K562 (cell line): ENCODE measurements at regions not wholly inside any gene's neighbourhood (a gene's known extent, or its start where the extent isn't known, plus 50 kb on each side); places are given as distances from the start of the nearest gene placed in this dataset.

Experiments used
- ATAC-seq: fragments of 200-7000 bp; cut with Tn5 transposase; 3 replicates; pipeline ENCODE4 v1.9.1; 2020; ENCODE audit warnings: moderate library complexity
- BruUV-seq: library from RNA; stranded (reverse); fragments of 400-500 nt; replicated peaks from 2 replicates; lab custom pipeline; 2021; lab: Mats Ljungman, UMichigan
- CTCF ChIA-PET: fragments of 300-600 bp; formaldehyde crosslinking; extraction: SDS; loops from one replicate; lab custom pipeline; 2021; ENCODE audit warnings: low intra/inter-chr PET ratio; lab: Yijun Ruan, JAX
- POLR2A ChIA-PET: fragments of 300-600, 350-650 bp; sonication (Branson Sonifier 250); formaldehyde crosslinking; extraction: SDS; loops from one replicate; lab custom pipeline; 2021; ENCODE audit warnings: antibody characterized with exemption, inconsistent platforms; lab: Yijun Ruan, JAX
- DNase-seq, 4 experiments: peaks; one replicate each; pipeline versions ENCODE4 v3.0.0 to v3.0.0-alpha.2; 2011 to 2018; ENCODE audit warnings: low spot score in 3 of 4, mixed read lengths in 3 of 4; ENCODE audit errors: extremely low read depth in 1 of 4
- FAIRE-seq: peaks from 2 replicates; lab custom pipeline; 2011; peaks lifted over from hg19 to GRCh38; lab: Jason Lieb, UNC
- H2AFZ ChIP-seq: 2 replicates; pipeline ENCODE4 v1.6.0; 2011; ENCODE audit warnings: low read depth, low read length, control low read depth, inconsistent platforms
- H3K27ac ChIP-seq: fragments of 200-600 bp; 3 replicates; pipeline ENCODE4 v1.8.0; 2011; ENCODE audit warnings: low read depth, mild to moderate bottlenecking, control low read depth, inconsistent platforms, low read length, moderate library complexity, mixed read lengths; ENCODE audit errors: extremely low read depth
- H3K27me3 ChIP-seq, 2 experiments: fragments of 300-600 bp in 1 of 2; 2 replicates in 1 of 2; 3 replicates in 1 of 2; pipeline versions ENCODE4 v1.6.0 to v1.8.0; 2011; ENCODE audit warnings: inconsistent platforms in 2 of 2, low read length in 2 of 2, mild to moderate bottlenecking in 1 of 2, mixed read lengths in 1 of 2, moderate library complexity in 1 of 2; ENCODE audit not compliant: control insufficient read depth in 2 of 2, insufficient read depth in 2 of 2
- H3K36me3 ChIP-seq: fragments of 300-600 bp; 3 replicates; pipeline ENCODE4 v1.8.0; 2011; ENCODE audit warnings: mild to moderate bottlenecking, low read length, inconsistent platforms; ENCODE audit not compliant: control insufficient read depth, insufficient read depth
- H3K4me1 ChIP-seq, 2 experiments: fragments of 200-600 bp in 1 of 2; replicated peaks in 1 of 2; 2 replicates in 1 of 2; 3 replicates in 1 of 2; pipeline versions ENCODE4 v1.5.1 to v1.8.0; 2011; ENCODE audit warnings: inconsistent platforms in 2 of 2, low read length in 2 of 2, mild to moderate bottlenecking in 1 of 2, mixed read lengths in 1 of 2, moderate library complexity in 1 of 2; ENCODE audit not compliant: control insufficient read depth in 2 of 2, insufficient read depth in 2 of 2
- H3K4me2 ChIP-seq: 2 replicates; pipeline ENCODE4 v1.6.1; 2011; ENCODE audit warnings: low read length, control low read depth, inconsistent platforms, mixed read lengths; ENCODE audit not compliant: insufficient read depth
- H3K4me3 ChIP-seq: fragments of 200-600 bp; sonication (generic), shearing (Covaris generic); 2 replicates; pipeline ENCODE4 v1.5.1; 2016; ENCODE audit warnings: control low read depth, inconsistent platforms
- H3K79me2 ChIP-seq: fragments of 200-600 bp; 3 replicates; pipeline ENCODE4 v1.8.0; 2011; ENCODE audit warnings: low read length, inconsistent platforms; ENCODE audit not compliant: control insufficient read depth, insufficient read depth
- H3K9ac ChIP-seq, 2 experiments: 2 replicates each; pipeline versions ENCODE4 v1.6.0 to v1.6.1; 2011; ENCODE audit warnings: low read depth in 2 of 2, low read length in 2 of 2, control low read depth in 1 of 2, inconsistent platforms in 1 of 2, mild to moderate bottlenecking in 1 of 2, mixed read lengths in 1 of 2; ENCODE audit not compliant: insufficient read depth in 1 of 2
- H3K9me1 ChIP-seq: one replicate; pipeline ENCODE4 v1.6.0; 2011; ENCODE audit warnings: inconsistent platforms, mild to moderate bottlenecking, low read length, moderate library complexity; ENCODE audit not compliant: control insufficient read depth, insufficient read depth
- H3K9me3 ChIP-seq: replicated peaks from 2 replicates; pipeline ENCODE4 v1.5.1; 2011; ENCODE audit warnings: low read depth, low read length, inconsistent platforms; ENCODE audit not compliant: control insufficient read depth, insufficient read depth
- H4K20me1 ChIP-seq: replicated peaks from 2 replicates; pipeline ENCODE4 v1.6.1; 2011; ENCODE audit warnings: low read length, inconsistent platforms, mixed read lengths; ENCODE audit not compliant: control insufficient read depth, insufficient read depth
- ASH1L ChIP-seq: fragments of 450-650 bp; IDR thresholded peaks from 2 replicates; pipeline ENCODE4 v1.6.1; 2018; ENCODE audit warnings: borderline replicate concordance, mild to moderate bottlenecking, low read depth; ENCODE audit not compliant: partially characterized antibody
- ELK3 ChIP-seq: fragments of 450-650 bp; formaldehyde crosslinking; IDR thresholded peaks from 2 replicates; pipeline ENCODE4 v1.4.0; 2020; ENCODE audit warnings: mild to moderate bottlenecking
- HMGXB4 ChIP-seq: sonication (generic); formaldehyde crosslinking; IDR thresholded peaks from 2 replicates; pipeline ENCODE4 v1.8.1; 2023; ENCODE audit warnings: mild to moderate bottlenecking, missing genetic modification reagents
- HNRNPLL ChIP-seq: fragments of 200-400 bp; formaldehyde crosslinking; IDR thresholded peaks from 2 replicates; pipeline ENCODE4 v1.6.1; 2017; ENCODE audit warnings: low read length, low read depth, mild to moderate bottlenecking; ENCODE audit not compliant: poor library complexity, severe bottlenecking
- ILF3 ChIP-seq: fragments of 450-650 bp; IDR thresholded peaks from 2 replicates; pipeline ENCODE4 v1.6.1; 2018; ENCODE audit warnings: antibody characterized with exemption, mild to moderate bottlenecking, moderate library complexity, borderline replicate concordance
- KLF10 ChIP-seq: fragments of 250-450 bp; sonication (Bioruptor Pico); IDR thresholded peaks from 2 replicates; pipeline ENCODE4 v1.6.1; 2021; ENCODE audit warnings: matching md5 sums
- NR0B1 ChIP-seq: fragments of 450-650 bp; IDR thresholded peaks from one replicate; pipeline ENCODE4 v1.6.1; 2018; ENCODE audit warnings: mild to moderate bottlenecking, moderate library complexity; ENCODE audit not compliant: partially characterized antibody
- RAD51 ChIP-seq: fragments of 450-650 bp; IDR thresholded peaks from 2 replicates; pipeline ENCODE4 v1.7.1; 2016; ENCODE audit warnings: low read depth, mild to moderate bottlenecking, borderline replicate concordance
- RBM39 ChIP-seq: fragments of 200-400 bp; formaldehyde crosslinking; optimal IDR thresholded peaks from 2 replicates; pipeline ENCODE3; 2018; ENCODE audit warnings: low read depth, low read length
- RFX1 ChIP-seq: fragments of 450-650 bp; IDR thresholded peaks from 2 replicates; pipeline ENCODE4 v1.6.1; 2016; ENCODE audit warnings: mild to moderate bottlenecking, moderate library complexity
- SIN3A ChIP-seq, 2 experiments: fragments of 150-350 bp in 1 of 2; IDR thresholded peaks; 2 replicates each; pipeline ENCODE4 v1.6.1; 2011 to 2016; ENCODE audit warnings: borderline replicate concordance in 2 of 2, low read depth in 2 of 2, low read length in 2 of 2, mild to moderate bottlenecking in 2 of 2, moderate library complexity in 2 of 2; ENCODE audit not compliant: control insufficient read depth in 1 of 2
- SMAD2 ChIP-seq: fragments of 150-350 bp; IDR thresholded peaks from 2 replicates; pipeline ENCODE4 v1.6.1; 2014; ENCODE audit warnings: low read depth, mild to moderate bottlenecking, low read length
- SMARCA4 ChIP-seq: fragments of 450-650 bp; IDR thresholded peaks from 2 replicates; pipeline ENCODE4 v1.6.1; 2016
- SP1 ChIP-seq: sonication (generic); formaldehyde crosslinking; IDR thresholded peaks from 2 replicates; pipeline ENCODE4 v1.8.1; 2022; ENCODE audit warnings: mild to moderate bottlenecking, missing genetic modification reagents
- ZC3H11A ChIP-seq: IDR thresholded peaks from 2 replicates; pipeline ENCODE4 v1.6.1; 2012; ENCODE audit warnings: low read depth, low read length, improper control_type of control experiment
- ZNF75A ChIP-seq: fragments of 450-650 bp; formaldehyde crosslinking; IDR thresholded peaks from 2 replicates; pipeline ENCODE4 v1.4.0; 2020; ENCODE audit warnings: mild to moderate bottlenecking
- WGBS: fragments of 100-300 bp; shearing (Covaris generic); methylation state at CpG from one replicate; pipeline ENCODE4 v1.1.6; 2016; ENCODE audit warnings: low coverage, mixed read lengths; ENCODE audit not compliant: insufficient coverage; ENCODE audit errors: missing lambda C conversion rate; 5-methylcytosine and 5-hydroxymethylcytosine counted together
- in situ Hi-C: fragments of 300-500 bp; cut with MboI; formaldehyde crosslinking; loops from 4 replicates; pipeline ENCODE4 v1.15.0; 2018; ENCODE audit warnings: inconsistent platforms, mixed read lengths
- intact Hi-C: fragments of 100-400 bp; cut with micrococcal nuclease; formaldehyde crosslinking; loops from 2 replicates; pipeline ENCODE4 v1.14.2; 2022
- TF ChIP-seq, protein P1 (sequence below): sonication (generic); formaldehyde crosslinking; IDR thresholded peaks from 2 replicates; pipeline ENCODE4 v1.8.1; 2022; ENCODE audit warnings: missing genetic modification reagents

DNA sequence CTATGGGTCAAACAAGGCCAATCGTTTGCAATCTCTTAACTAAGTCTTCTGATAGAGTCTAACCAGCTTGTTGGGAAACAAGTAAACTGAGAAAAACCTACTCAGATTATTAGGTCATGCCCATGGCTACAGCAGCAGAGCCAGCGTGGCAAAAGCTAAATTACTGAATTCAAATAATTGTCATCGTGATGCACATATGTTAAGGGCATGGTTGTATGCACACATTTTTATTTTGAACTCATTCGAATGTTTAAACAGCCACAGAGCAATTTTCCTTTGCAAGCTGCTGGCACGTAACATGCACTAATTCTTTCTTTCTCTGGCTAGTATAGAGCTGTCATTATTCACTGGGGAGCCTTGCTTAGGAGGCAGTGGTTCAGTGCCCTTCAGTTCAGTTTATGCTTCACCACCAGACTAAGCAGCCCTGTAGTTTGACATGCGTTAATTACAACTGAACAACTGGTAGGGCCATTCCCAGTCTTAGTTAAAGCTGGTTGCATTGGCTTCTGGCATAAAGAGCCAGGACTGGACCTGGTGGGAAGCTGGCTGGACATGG is 396.4 kb downstream of the METTL15 start (continued):
- TF ChIP-seq HMGXB4 (CRISPR knock-in tag) = no peak
- TF ChIP-seq ZC3H11A = no peak

DNA sequence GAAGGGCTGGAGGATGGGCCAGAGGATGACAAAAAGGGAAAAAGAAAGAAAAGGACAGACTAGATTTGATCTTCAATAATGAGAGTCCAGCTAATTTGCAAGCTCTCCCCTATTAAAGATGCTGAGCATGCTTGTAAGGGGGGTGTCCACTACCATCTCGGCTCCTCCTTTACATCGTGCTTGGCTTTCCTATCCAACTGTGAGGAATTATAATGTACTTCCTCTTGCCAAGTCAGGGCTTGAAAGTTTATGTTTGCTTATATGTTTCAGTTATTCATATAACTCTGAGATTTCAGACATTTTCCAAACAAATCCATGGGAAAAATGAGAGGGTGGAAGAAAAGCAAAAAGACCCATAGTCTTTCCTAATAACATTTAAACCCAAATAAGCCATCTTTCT is 387.1 kb downstream of the METTL15 start:
- FAIRE-seq (no peak), DNase-seq (no peak), ATAC-seq (no peak)
- 0% methylated on average over 2 of the region's 2 CpGs for WGBS
- in situ Hi-C loops (no loop called here), intact Hi-C loops (no loop called here)
- no peak overlapping the region for H3K4me3 ChIP-seq
- no peaks in the 10 kb centered on the region for H3K4me1 ChIP-seq
- no peaks in the 10 kb centered on the region for H4K20me1 ChIP-seq
- H3K9me3 ChIP-seq = no peaks in the 10 kb centered on the region
- H3K79me2 ChIP-seq = no peaks in the 10 kb centered on the region
- ChIA-PET CTCF (no interaction called here), POLR2A (no interaction called here)
- no peak overlapping the region for H3K4me2 ChIP-seq
- no peak overlapping the region for H3K9ac ChIP-seq
- no TSS peak for BruUV-seq
- TF ChIP-seq, protein P1, sequence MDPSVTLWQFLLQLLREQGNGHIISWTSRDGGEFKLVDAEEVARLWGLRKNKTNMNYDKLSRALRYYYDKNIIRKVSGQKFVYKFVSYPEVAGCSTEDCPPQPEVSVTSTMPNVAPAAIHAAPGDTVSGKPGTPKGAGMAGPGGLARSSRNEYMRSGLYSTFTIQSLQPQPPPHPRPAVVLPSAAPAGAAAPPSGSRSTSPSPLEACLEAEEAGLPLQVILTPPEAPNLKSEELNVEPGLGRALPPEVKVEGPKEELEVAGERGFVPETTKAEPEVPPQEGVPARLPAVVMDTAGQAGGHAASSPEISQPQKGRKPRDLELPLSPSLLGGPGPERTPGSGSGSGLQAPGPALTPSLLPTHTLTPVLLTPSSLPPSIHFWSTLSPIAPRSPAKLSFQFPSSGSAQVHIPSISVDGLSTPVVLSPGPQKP = no peak
- TF ChIP-seq ZNF75A (CRISPR knock-in tag) (no peak), SMARCA4 (no peak), RBM39 (no peak), SMAD2 (no peak), ELK3 (CRISPR knock-in tag) (no peak), ILF3 (no peak), SP1 (CRISPR knock-in tag) (no peak), SIN3A (IDR thresholded peaks at IDR 0.05; ENCODE audit: borderline replicate concordance in 2 of 2, control insufficient read depth in 1 of 2, low read depth in 2 of 2, low read length in 2 of 2) (no peak), RAD51 (no peak), HNRNPLL (no peak), KLF10 (CRISPR knock-in tag) (no peak), ASH1L (no peak), RFX1 (no peak), NR0B1 (no peak)
- no peaks in the 10 kb centered on the region for H3K27me3 ChIP-seq
- H3K36me3 ChIP-seq = no peaks in the 10 kb centered on the region
- no peak overlapping the region for H3K27ac ChIP-seq
- no peaks in the 10 kb centered on the region for H3K9me1 ChIP-seq
- H2AFZ ChIP-seq = no peak overlapping the region
